Spleen (tissue), 11 donors: ENCODE measurements at regions not wholly inside any gene's neighbourhood (a gene's known extent, or its start where the extent isn't known, plus 50 kb on each side); places are given as distances from the start of the nearest gene placed in this dataset.

ENCODE experiments used
- DNase-seq: peaks from one replicate; pipeline ENCODE4 v3.0.0-alpha.2; 2020
- H3K27ac ChIP-seq, 8 donors: fragments of 200-600 bp; sonication (generic) in 7 of 8; 1 replicate in 4 of 8; 2 replicates in 4 of 8; pipeline versions ENCODE4 v1.5.0 to v1.8.0; 2016 to 2021; ENCODE audit warnings: inconsistent platforms in 4 of 8, mild to moderate bottlenecking in 4 of 8, moderate library complexity in 1 of 8
- H3K27me3 ChIP-seq, 7 donors: fragments of 200-600 bp; sonication (generic) in 6 of 7; replicated peaks in 1 of 7; 1 replicate in 4 of 7; 2 replicates in 3 of 7; pipeline versions ENCODE4 v1.5.0 to v1.8.0; 2016 to 2021; ENCODE audit warnings: inconsistent platforms in 3 of 7, mild to moderate bottlenecking in 1 of 7
- H3K36me3 ChIP-seq, 6 donors: fragments of 200-600 bp; sonication (generic) in 5 of 6; 1 replicate in 4 of 6; 2 replicates in 2 of 6; pipeline versions ENCODE4 v1.5.0 to v1.8.0; 2016 to 2021; ENCODE audit warnings: inconsistent platforms in 2 of 6
- H3K4me1 ChIP-seq, 6 donors: fragments of 200-600 bp; sonication (generic) in 5 of 6; 1 replicate in 3 of 6; 2 replicates in 3 of 6; pipeline versions ENCODE4 v1.5.0 to v1.8.0; 2016 to 2021; ENCODE audit warnings: inconsistent platforms in 3 of 6
- H3K4me3 ChIP-seq, 8 donors: fragments of 200-600 bp; sonication (generic) in 7 of 8; 1 replicate in 4 of 8; 2 replicates in 4 of 8; pipeline versions ENCODE4 v1.5.0 to v1.8.0; 2016 to 2021; ENCODE audit warnings: inconsistent platforms in 4 of 8, mild to moderate bottlenecking in 4 of 8, moderate library complexity in 2 of 8
- H3K9me3 ChIP-seq, 8 donors: fragments of 200-600 bp; sonication (generic) in 7 of 8; 1 replicate in 4 of 8; 2 replicates in 4 of 8; pipeline versions ENCODE4 v1.5.0 to v1.8.0; 2016 to 2021; ENCODE audit warnings: inconsistent platforms in 4 of 8
- CTCF ChIP-seq, 11 experiments: fragments of 200-600 bp in 7 of 11; fragments of 450-650 bp in 4 of 11; sonication (generic) in 4 of 11; IDR thresholded peaks in 8 of 11; conservative IDR thresholded peaks in 3 of 11; 1 replicate in 7 of 11; 2 replicates in 4 of 11; pipeline versions ENCODE4 v1.4.0 to v1.8.0; 2016 to 2021; ENCODE audit warnings: antibody characterized with exemption in 11 of 11, inconsistent platforms in 4 of 11, mild to moderate bottlenecking in 1 of 11
- POLR2A ChIP-seq, 3 donors: fragments of 450-650 bp; IDR thresholded peaks; one replicate each; pipeline ENCODE4 v1.5.1; 2017; ENCODE audit warnings: antibody characterized with exemption in 3 of 3, mild to moderate bottlenecking in 1 of 3
- POLR2AphosphoS5 ChIP-seq, 3 donors: sonication (generic); formaldehyde crosslinking; IDR thresholded peaks; one replicate each; pipeline ENCODE4 v1.5.1; 2017; ENCODE audit warnings: antibody characterized with exemption in 3 of 3
- WGBS, 5 donors: extraction: QIAGEN DNeasy Blood & Tissue Kit in 3 of 5; methylation state at CpG; one replicate each; pipeline versions ENCODE4 v1.1.5 to v1.1.7; 2013 to 2018; 5-methylcytosine and 5-hydroxymethylcytosine counted together
- intact Hi-C: fragments of 100-400 bp; cut with DNase I; formaldehyde crosslinking; loops from one replicate; pipeline ENCODE4 v1.15.0; 2023; ENCODE audit warnings: low total_unique reads
- donor health status: healthy with polysubstance abuse.
- donor health status: DM: no; HTN: no; CAD: no; lungs with moderate emphysema.
- donor health status: DM: no; HTN: no; CAD: no.
- donor health status: Bipolar disorder and iron deficiency.
- donor health status: healthy.
- donor health status: DM: no; HTN: no; CAD: no.
- donor health status: DM: yes; HTN: yes; CAD: no.

- intact Hi-C loops = no loop called here
- peaks cover 0 to 25% (median 0%) of the 10 kb centered on the region in 8 donors for H3K9me3 ChIP-seq
- H3K36me3 ChIP-seq = no peaks in the 10 kb centered on the region
- TF ChIP-seq POLR2A (IDR thresholded peaks at IDR 0.05) = no peak
- no peak for TF ChIP-seq CTCF (IDR thresholded peaks at IDR 0.05 in 8 of 11, conservative IDR thresholded peaks at IDR 0.05 in 3 of 11)
- no peak for TF ChIP-seq POLR2AphosphoS5 (IDR thresholded peaks at IDR 0.05)
- 78 to 86% (median 82%) methylated on average over 10 to 11 of the region's 11 CpGs for WGBS, 5 donors
- H3K27ac ChIP-seq = no peak overlapping the region
- no peaks in the 10 kb centered on the region for H3K4me1 ChIP-seq
- no peaks in the 10 kb centered on the region for H3K27me3 ChIP-seq
- no peak for DNase-seq
- no peak overlapping the region for H3K4me3 ChIP-seq
These were observed 185.3 kb downstream of the IRX1 start for GRCh38 chr5:3780907-3781306.

- no peak for DNase-seq
- Histone ChIP-seq H3K27ac (no peak overlapping the region), H3K36me3 (no peaks in the 10 kb centered on the region), H3K4me3 (no peak overlapping the region), H3K27me3 (peaks cover 0 to 14% (median 0%) of the 10 kb centered on the region in 7 donors), H3K9me3 (peaks cover 0 to 41% (median 2%) of the 10 kb centered on the region in 8 donors), H3K4me1 (no peaks in the 10 kb centered on the region)
- 65 to 85% (median 80%) methylated on average over 2 of the region's 2 CpGs for WGBS, 5 donors
- intact Hi-C loops = no loop called here
- TF ChIP-seq CTCF (IDR thresholded peaks at IDR 0.05 in 8 of 11, conservative IDR thresholded peaks at IDR 0.05 in 3 of 11) (no peak), POLR2AphosphoS5 (IDR thresholded peaks at IDR 0.05) (no peak), POLR2A (IDR thresholded peaks at IDR 0.05) (no peak)
These were observed 189.2 kb downstream of the IRX1 start for GRCh38 chr5:3784854-3785253.

GRCh38 chr5:3786165-3786564 lies 190.5 kb downstream of the IRX1 start:
- WGBS, 5 donors = 84 to 89% (median 87%) methylated on average over 2 of the region's 2 CpGs
- intact Hi-C loops = no loop called here
- no peak for DNase-seq
- TF ChIP-seq POLR2A (IDR thresholded peaks at IDR 0.05) (no peak), POLR2AphosphoS5 (IDR thresholded peaks at IDR 0.05) (no peak), CTCF (IDR thresholded peaks at IDR 0.05 in 8 of 11, conservative IDR thresholded peaks at IDR 0.05 in 3 of 11) (no peak)
- peaks cover 0 to 18% (median 0%) of the 10 kb centered on the region in 7 donors for H3K27me3 ChIP-seq
- H3K9me3 ChIP-seq = peaks cover 0 to 36% (median 2%) of the 10 kb centered on the region in 8 donors
- no peak overlapping the region for H3K4me3 ChIP-seq
- H3K4me1 ChIP-seq = no peaks in the 10 kb centered on the region
- H3K36me3 ChIP-seq = no peaks in the 10 kb centered on the region
- H3K27ac ChIP-seq = no peak overlapping the region

- no peak for TF ChIP-seq CTCF (IDR thresholded peaks at IDR 0.05 in 8 of 11, conservative IDR thresholded peaks at IDR 0.05 in 3 of 11)
- no peak for TF ChIP-seq POLR2AphosphoS5 (IDR thresholded peaks at IDR 0.05)
- TF ChIP-seq POLR2A (IDR thresholded peaks at IDR 0.05) = no peak
- 53 to 65% (median 57%) methylated on average over 14 of the region's 14 CpGs for WGBS, 5 donors
- H3K4me3 ChIP-seq = no peak overlapping the region
- peaks cover 0 to 35% (median 2%) of the 10 kb centered on the region in 8 donors for H3K9me3 ChIP-seq
- no peak for DNase-seq
- no peak overlapping the region for H3K27ac ChIP-seq
- H3K36me3 ChIP-seq = no peaks in the 10 kb centered on the region
- H3K4me1 ChIP-seq = no peaks in the 10 kb centered on the region
- H3K27me3 ChIP-seq = peaks cover 0 to 18% (median 0%) of the 10 kb centered on the region in 7 donors
- intact Hi-C loops = no loop called here
These were observed 191.3 kb downstream of the IRX1 start for GRCh38 chr5:3786891-3787430.
